ENCODE measurements at regions not wholly inside any gene's neighbourhood (a gene's known extent, or its start where the extent isn't known, plus 50 kb on each side); places are given as distances from the start of the nearest gene placed in this dataset.

DNA sequence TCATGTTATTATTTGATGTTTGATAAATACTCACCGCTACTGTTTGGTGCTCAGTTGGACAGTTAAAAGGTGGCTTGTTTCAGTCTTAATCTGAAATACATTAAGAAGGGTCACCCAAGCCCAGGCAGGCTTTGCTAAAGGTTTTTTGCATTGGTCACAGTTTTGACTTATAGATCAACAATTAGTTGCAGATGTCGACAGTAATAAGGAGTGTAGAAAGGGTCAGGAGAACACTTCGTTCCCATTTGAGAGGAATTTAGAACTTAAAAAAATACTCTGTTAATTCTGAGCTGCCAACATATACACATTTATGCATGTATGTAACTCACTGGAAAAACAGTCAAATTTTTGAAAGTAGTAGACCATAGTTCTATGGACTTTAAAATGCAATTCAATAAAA is 130.3 kb downstream of the TMEM30B start:
- TF ChIP-seq CTCF (IDR thresholded peaks at IDR 0.05; ENCODE audit: low read depth, low read length, missing input control) (no peak), RAD21 (IDR thresholded peaks at IDR 0.05) (no peak), REST (IDR thresholded peaks at IDR 0.05) (no peak), GABPA (IDR thresholded peaks at IDR 0.05 in 1 of 2, conservative IDR thresholded peaks at IDR 0.05 in 1 of 2) (no peak), MAX (IDR thresholded peaks at IDR 0.05) (no peak), ATF3 (IDR thresholded peaks at IDR 0.05) (no peak), RXRA (IDR thresholded peaks at IDR 0.05) (no peak), TAF1 (conservative IDR thresholded peaks at IDR 0.05) (no peak), JUND (IDR thresholded peaks at IDR 0.05) (no peak), EGR1 (IDR thresholded peaks at IDR 0.05; ENCODE audit: low read depth in 2 of 2) (no peak)

All from liver (tissue), 3 donors.